CD4-positive, alpha-beta T cell treated with Interferon gamma for 1 hour (primary cell): ENCODE measurements at regions not wholly inside any gene's neighbourhood (a gene's known extent, or its start where the extent isn't known, plus 50 kb on each side); places are given as distances from the start of the nearest gene placed in this dataset.

Experiments used
- DNase-seq: peaks from one replicate; pipeline ENCODE4 v3.0.0-alpha.2; 2020

DNA sequence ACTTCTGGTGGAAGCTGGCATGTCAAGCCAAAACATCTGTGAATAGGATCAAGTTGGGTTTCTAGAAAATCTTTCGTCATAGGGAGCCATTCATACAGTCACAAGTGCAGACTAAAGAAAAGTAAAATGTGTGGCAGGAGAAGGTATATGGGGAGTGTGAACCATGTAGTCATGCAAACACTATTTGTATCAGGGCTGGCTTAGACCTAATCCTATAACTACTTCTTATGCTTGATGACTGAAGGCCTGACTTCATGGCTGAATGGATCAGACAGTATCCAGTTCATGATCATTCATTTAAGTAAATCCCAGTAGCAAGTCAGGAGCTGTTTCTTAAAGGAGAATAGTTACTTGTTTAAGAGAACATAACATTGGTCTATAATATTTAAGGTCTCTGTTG, 63.8 kb upstream of the DAPK1 start:
- DNase-seq = no peak

DNA sequence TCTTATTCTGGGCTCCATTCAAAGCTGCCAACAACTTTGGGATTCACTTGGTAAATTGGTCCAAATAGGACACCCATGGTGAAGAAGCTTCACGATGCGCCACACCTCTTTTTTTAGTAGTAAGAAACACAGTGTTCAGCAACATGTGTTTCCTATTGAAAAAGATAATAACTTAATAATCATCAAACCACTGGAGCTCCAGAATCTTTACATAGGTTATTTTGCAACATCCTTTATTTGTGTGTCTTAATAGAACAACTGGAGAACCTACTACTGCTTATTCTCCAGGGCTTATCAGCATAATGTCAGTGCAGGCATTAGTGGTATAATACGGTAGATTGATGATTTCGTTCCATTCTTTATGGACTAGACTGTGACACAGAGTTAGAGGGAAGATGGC, 63.3 kb upstream of the DAPK1 start:
- DNase-seq = no peak

DNA sequence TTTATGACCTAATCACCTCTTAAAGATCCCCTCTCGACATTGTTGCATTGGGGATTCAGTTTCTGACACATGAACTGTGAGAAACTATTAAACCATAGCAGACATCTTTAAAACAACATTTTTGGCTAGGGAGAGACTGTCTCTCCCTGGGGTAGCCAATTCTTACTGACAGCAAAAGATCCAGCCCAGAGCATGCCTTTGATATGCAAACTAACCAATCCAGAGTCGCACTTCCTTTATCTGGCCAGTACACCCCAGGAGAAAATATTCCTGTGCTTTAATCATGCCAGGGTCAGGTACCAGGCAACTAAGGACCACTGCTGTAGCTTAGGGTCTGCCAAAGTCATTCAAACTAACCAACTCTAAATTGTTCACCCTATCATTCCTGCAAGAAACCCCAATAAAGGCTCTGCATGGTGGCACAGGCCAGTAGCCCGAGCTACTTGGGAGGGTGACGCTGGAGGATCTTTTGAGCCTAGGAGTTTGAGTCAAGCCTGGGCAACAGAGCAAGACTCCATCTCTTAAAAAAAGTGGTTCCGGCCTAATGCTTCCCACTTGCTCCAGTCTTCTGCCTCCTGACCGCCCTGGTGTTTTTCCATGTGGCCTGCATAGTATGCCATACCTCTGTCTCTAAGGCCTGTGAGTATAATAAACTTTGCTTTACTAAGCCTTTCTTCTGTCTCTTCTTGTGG, 62.3 kb upstream of the DAPK1 start:
- no peak for DNase-seq

- DNase-seq = no peak
Observed at GRCh38 chr9:87436716-87437115, 61.0 kb upstream of the DAPK1 start.

DNA sequence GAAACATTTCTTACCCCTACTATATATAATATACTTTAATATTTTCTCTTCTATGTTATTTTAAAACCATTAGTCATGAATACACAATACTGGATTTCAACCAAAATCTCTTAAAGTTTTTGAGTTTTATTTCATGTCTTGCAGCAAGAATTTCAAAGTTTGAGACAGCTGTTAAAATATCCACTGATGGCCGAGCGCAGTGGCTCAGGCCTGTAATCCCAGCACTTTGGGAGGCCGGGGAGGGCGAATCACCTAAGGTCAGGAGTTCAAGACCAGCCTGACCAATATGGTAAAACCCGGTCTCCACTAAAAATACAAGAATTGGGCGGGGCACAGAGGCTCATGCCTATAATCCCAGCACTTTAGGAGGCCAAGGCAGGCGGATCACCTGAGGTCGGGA, 59.7 kb upstream of the DAPK1 start:
- no peak for DNase-seq

DNA sequence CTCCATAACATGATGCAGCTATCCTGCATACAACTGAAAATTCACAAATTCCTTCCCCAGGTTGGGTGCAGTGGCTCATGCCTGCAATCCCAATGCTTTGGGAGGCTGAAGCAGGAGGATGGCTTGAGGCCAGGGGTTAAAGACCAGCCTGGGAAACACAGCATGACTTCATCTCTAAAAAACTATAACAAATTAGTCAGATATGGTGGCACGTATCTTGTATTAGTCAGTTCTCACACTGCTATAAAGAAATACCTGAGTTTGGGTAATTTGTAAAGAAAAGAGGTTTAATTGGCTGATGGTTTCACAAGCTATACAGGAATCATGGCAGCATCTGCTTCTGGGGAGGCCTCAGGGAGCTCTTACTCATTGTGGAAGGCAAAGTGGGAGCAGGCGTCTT, 56.4 kb upstream of the DAPK1 start:
- DNase-seq = no peak

- DNase-seq = no peak
Observed at GRCh38 chr9:87442451-87442850, 55.2 kb upstream of the DAPK1 start.

- no peak for DNase-seq
Observed at GRCh38 chr9:87443006-87443405, 54.7 kb upstream of the DAPK1 start.

GRCh38 chr9:87443461-87443860, 54.2 kb upstream of the DAPK1 start:
- no peak for DNase-seq

DNA sequence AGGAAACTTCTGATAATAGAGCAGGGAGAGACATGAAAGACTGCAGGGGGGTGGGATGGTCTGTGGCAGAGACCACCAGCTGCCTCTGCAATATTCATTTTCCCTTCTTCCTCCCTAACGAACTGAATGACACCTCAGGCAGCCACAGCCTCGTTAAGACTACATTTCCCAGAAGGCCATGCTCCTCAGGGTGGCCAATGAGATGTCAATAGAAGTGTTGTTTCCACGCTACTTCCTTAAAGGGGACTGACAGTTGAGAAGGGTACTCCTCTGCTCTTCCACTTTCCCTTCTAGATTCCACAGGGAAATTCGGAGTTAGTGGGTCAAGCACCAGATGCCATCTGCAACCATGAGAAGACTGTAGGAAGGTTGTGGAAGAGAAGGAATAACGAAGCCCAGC, 52.0 kb upstream of the DAPK1 start:
- DNase-seq = peak; percentile 43

- DNase-seq = no peak
Observed at GRCh38 chr9:87446527-87446926, 51.1 kb upstream of the DAPK1 start.

GRCh38 chr9:87447547-87448432, 49.9 kb upstream of the DAPK1 start:
- no peak for DNase-seq
